Mucosa of descending colon (tissue), 3 donors: ENCODE measurements at regions not wholly inside any gene's neighbourhood (a gene's known extent, or its start where the extent isn't known, plus 50 kb on each side); places are given as distances from the start of the nearest gene placed in this dataset.

Experiments
- ATAC-seq: fragments of 200-7000 bp; cut with Tn5 transposase; one replicate; pipeline ENCODE4 v1.9.1; 2020; ENCODE audit warnings: mild to moderate bottlenecking, moderate library complexity
- DNase-seq, 3 donors: peaks; one replicate each; pipeline ENCODE4 v3.0.0-alpha.2; 2020
- H3K36me3 ChIP-seq: fragments of 200-600 bp; one replicate; pipeline ENCODE4 v1.8.0; 2021; ENCODE audit warnings: low read depth, mild to moderate bottlenecking
- H3K4me1 ChIP-seq: fragments of 200-600 bp; one replicate; pipeline ENCODE4 v1.8.0; 2021; ENCODE audit warnings: low read depth, mild to moderate bottlenecking
- H3K4me3 ChIP-seq: fragments of 200-600 bp; one replicate; pipeline ENCODE4 v1.8.0; 2021; ENCODE audit warnings: mild to moderate bottlenecking
- H3K9me3 ChIP-seq: fragments of 200-600 bp; one replicate; pipeline ENCODE4 v1.8.0; 2021; ENCODE audit warnings: mild to moderate bottlenecking
- intact Hi-C, 2 donors: fragments of 100-400 bp; cut with DNase I in 1 of 2; cut with micrococcal nuclease in 1 of 2; formaldehyde crosslinking; loops; one replicate each; pipeline versions ENCODE4 v1.11.0 to v1.11.1; 2022; cut with DNase I, micrococcal nuclease
- TF ChIP-seq, protein P1 (sequence below): fragments of 200-600 bp; IDR thresholded peaks from one replicate; pipeline ENCODE4 v1.8.0; 2022; ENCODE audit warnings: antibody characterized with exemption, mild to moderate bottlenecking
- donor health status: DM: no; HTN: no; CAD: no; lungs with moderate emphysema.
- donor health status: DM: no; HTN: no; CAD: no.
- donor health status: DM: no; HTN: yes; CAD: no.

GRCh38 chr9:8088477-8088876 is 288.9 kb upstream of the DMAC1 start:
- TF ChIP-seq, protein P1, sequence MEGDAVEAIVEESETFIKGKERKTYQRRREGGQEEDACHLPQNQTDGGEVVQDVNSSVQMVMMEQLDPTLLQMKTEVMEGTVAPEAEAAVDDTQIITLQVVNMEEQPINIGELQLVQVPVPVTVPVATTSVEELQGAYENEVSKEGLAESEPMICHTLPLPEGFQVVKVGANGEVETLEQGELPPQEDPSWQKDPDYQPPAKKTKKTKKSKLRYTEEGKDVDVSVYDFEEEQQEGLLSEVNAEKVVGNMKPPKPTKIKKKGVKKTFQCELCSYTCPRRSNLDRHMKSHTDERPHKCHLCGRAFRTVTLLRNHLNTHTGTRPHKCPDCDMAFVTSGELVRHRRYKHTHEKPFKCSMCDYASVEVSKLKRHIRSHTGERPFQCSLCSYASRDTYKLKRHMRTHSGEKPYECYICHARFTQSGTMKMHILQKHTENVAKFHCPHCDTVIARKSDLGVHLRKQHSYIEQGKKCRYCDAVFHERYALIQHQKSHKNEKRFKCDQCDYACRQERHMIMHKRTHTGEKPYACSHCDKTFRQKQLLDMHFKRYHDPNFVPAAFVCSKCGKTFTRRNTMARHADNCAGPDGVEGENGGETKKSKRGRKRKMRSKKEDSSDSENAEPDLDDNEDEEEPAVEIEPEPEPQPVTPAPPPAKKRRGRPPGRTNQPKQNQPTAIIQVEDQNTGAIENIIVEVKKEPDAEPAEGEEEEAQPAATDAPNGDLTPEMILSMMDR: no peak
- Histone ChIP-seq H3K4me3 (no peak overlapping the region), H3K36me3 (no peaks in the 10 kb centered on the region), H3K9me3 (no peaks in the 10 kb centered on the region), H3K4me1 (no peaks in the 10 kb centered on the region)
- DNase-seq (no peak), ATAC-seq (no peak)
- intact Hi-C loops: no loop called here

DNA sequence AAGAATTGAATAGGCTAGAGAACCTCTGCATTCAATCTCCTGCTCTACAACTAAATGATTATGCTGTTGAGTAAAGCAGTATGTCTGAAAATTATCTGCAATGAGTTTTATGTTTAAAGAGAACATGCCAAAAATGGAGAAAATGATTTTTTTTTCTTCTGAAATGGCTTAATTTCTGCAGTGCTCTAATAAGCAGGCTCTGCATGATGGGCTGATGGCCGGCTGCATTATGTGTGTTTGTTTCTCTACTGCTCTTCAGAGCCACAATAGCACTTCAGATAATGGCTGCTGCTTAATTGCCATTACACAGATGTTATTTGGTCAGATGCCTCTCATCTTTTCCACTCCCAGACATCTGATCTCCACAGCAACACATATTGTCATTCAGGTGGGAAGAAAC is 286.4 kb upstream of the DMAC1 start:
- intact Hi-C loops: no loop called here
- DNase-seq: no peak
- no peak for ATAC-seq
- H3K36me3 ChIP-seq: no peaks in the 10 kb centered on the region
- no peaks in the 10 kb centered on the region for H3K4me1 ChIP-seq
- H3K4me3 ChIP-seq: no peak overlapping the region
- TF ChIP-seq, protein P1: no peak
- no peaks in the 10 kb centered on the region for H3K9me3 ChIP-seq

DNA sequence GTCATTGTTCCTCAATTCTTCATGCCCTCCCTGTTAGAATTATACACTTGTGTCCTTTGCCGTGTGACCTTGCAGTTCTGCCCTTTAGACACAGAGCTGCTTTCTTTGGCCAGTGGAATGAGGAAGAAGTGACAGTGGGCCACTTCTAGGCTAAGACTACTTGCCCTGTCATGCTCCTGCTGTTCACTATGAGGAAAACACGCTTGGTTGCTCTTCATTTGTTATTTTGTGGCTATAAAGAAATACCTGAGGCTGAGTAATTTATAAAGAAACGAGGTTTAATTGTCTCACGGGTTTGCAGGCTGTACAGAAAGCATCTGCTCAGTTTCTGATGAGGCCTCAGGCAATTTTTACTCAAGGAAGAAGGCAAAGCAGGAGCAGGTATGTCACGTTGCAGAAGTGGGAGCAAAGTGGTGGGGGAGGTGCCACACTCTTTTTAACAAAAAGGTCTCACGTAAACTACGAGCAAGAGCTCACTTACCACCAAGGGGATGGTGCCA is 279.1 kb upstream of the DMAC1 start:
- H3K9me3 ChIP-seq: no peaks in the 10 kb centered on the region
- H3K4me3 ChIP-seq: no peak overlapping the region
- TF ChIP-seq, protein P1: no peak
- H3K4me1 ChIP-seq: no peaks in the 10 kb centered on the region
- intact Hi-C loops: no loop called here
- no peaks in the 10 kb centered on the region for H3K36me3 ChIP-seq
- ATAC-seq: no peak
- no peak for DNase-seq

- no peak overlapping the region for H3K4me3 ChIP-seq
- H3K9me3 ChIP-seq: no peaks in the 10 kb centered on the region
- H3K36me3 ChIP-seq: no peaks in the 10 kb centered on the region
- H3K4me1 ChIP-seq: no peaks in the 10 kb centered on the region
- TF ChIP-seq, protein P1: no peak
- peak; percentile 44 for ATAC-seq
- DNase-seq: no peak
- intact Hi-C loops: no loop called here
Measured at GRCh38 chr9:8074713-8075286, 275.2 kb upstream of the DMAC1 start.

DNA sequence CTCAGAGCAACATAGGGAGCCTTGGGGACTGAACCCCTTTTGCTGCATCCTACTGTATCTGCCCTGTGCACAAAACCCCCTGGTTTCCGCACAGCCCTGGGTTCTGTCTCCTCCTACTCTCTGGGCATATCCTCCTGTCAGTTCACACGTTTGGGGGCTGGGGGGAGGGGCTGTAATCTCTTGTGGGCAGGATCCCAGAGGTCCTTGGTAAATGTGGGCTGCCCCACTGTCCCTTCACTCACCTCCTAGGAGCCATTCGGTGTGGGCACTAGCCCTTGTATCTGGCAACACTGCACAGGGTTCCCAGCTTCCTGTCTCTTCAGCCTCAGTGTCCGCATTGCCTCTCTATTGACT is 271.8 kb upstream of the DMAC1 start:
- no peak overlapping the region for H3K4me3 ChIP-seq
- intact Hi-C loops: no loop called here
- no peaks in the 10 kb centered on the region for H3K36me3 ChIP-seq
- H3K9me3 ChIP-seq: no peaks in the 10 kb centered on the region
- ATAC-seq: no peak
- TF ChIP-seq, protein P1: no peak
- no peak for DNase-seq
- H3K4me1 ChIP-seq: no peaks in the 10 kb centered on the region
